ENCODE measurements at regions not wholly inside any gene's neighbourhood (a gene's known extent, or its start where the extent isn't known, plus 50 kb on each side); places are given as distances from the start of the nearest gene placed in this dataset.

GRCh38 chr5:2471152-2471879, 280.2 kb downstream of the IRX2 start:
- Histone ChIP-seq H2AFZ (ENCODE audit: low read length) (no peak overlapping the region), H3K27me3 (ENCODE audit: insufficient read depth, low read length) (no peaks in the 10 kb centered on the region), H3K36me3 (ENCODE audit: insufficient read depth, low read length) (no peaks in the 10 kb centered on the region), H3K79me2 (ENCODE audit: insufficient read depth, low read length) (no peaks in the 10 kb centered on the region), H3K9ac (ENCODE audit: low read length) (no peak overlapping the region), H3K9me3 (ENCODE audit: low read length) (no peaks in the 10 kb centered on the region), H3K27ac (ENCODE audit: low read depth, low read length, poor library complexity, severe bottlenecking) (no peak overlapping the region), H4K20me1 (ENCODE audit: insufficient read depth, low read length) (no peaks in the 10 kb centered on the region), H3F3A (ENCODE audit: insufficient read depth, low read length) (no peaks in the 10 kb centered on the region), H3K9me2 (ENCODE audit: low read depth, low read length) (no peaks in the 10 kb centered on the region), H3K4me2 (ENCODE audit: low read length) (no peak overlapping the region), H3K4me1 (ENCODE audit: insufficient read depth, low read length, severe bottlenecking) (no peaks in the 10 kb centered on the region), H3K4me3 (ENCODE audit: low read depth, low read length, poor library complexity, severe bottlenecking) (no peak overlapping the region)
- TF ChIP-seq EZH2 (IDR thresholded peaks at IDR 0.05; ENCODE audit: borderline replicate concordance, low read length), result no peak

GRCh38 chr5:2466966-2467365, 284.5 kb downstream of the IRX2 start:
- H3K27me3 ChIP-seq (ENCODE audit: insufficient read depth, low read length), result no peaks in the 10 kb centered on the region
- TF ChIP-seq, protein P1, sequence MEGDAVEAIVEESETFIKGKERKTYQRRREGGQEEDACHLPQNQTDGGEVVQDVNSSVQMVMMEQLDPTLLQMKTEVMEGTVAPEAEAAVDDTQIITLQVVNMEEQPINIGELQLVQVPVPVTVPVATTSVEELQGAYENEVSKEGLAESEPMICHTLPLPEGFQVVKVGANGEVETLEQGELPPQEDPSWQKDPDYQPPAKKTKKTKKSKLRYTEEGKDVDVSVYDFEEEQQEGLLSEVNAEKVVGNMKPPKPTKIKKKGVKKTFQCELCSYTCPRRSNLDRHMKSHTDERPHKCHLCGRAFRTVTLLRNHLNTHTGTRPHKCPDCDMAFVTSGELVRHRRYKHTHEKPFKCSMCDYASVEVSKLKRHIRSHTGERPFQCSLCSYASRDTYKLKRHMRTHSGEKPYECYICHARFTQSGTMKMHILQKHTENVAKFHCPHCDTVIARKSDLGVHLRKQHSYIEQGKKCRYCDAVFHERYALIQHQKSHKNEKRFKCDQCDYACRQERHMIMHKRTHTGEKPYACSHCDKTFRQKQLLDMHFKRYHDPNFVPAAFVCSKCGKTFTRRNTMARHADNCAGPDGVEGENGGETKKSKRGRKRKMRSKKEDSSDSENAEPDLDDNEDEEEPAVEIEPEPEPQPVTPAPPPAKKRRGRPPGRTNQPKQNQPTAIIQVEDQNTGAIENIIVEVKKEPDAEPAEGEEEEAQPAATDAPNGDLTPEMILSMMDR (IDR thresholded peaks at IDR 0.05; ENCODE audit: low read length), result no peak
- no peak overlapping the region for H3K4me3 ChIP-seq (ENCODE audit: low read depth, low read length, poor library complexity, severe bottlenecking)
- no peak overlapping the region for H3K9ac ChIP-seq (ENCODE audit: low read length)
- no peaks in the 10 kb centered on the region for H3F3A ChIP-seq (ENCODE audit: insufficient read depth, low read length)
- H3K27ac ChIP-seq (ENCODE audit: low read depth, low read length, poor library complexity, severe bottlenecking), result no peak overlapping the region
- no peaks in the 10 kb centered on the region for H3K4me1 ChIP-seq (ENCODE audit: insufficient read depth, low read length, severe bottlenecking)
- no peaks in the 10 kb centered on the region for H3K9me2 ChIP-seq (ENCODE audit: low read depth, low read length)
- H3K79me2 ChIP-seq (ENCODE audit: insufficient read depth, low read length), result no peaks in the 10 kb centered on the region
- no peak overlapping the region for H3K4me2 ChIP-seq (ENCODE audit: low read length)
- H4K20me1 ChIP-seq (ENCODE audit: insufficient read depth, low read length), result no peaks in the 10 kb centered on the region
- H3K9me3 ChIP-seq (ENCODE audit: low read length), result no peaks in the 10 kb centered on the region
- H2AFZ ChIP-seq (ENCODE audit: low read length), result no peak overlapping the region
- no peaks in the 10 kb centered on the region for H3K36me3 ChIP-seq (ENCODE audit: insufficient read depth, low read length)

DNA sequence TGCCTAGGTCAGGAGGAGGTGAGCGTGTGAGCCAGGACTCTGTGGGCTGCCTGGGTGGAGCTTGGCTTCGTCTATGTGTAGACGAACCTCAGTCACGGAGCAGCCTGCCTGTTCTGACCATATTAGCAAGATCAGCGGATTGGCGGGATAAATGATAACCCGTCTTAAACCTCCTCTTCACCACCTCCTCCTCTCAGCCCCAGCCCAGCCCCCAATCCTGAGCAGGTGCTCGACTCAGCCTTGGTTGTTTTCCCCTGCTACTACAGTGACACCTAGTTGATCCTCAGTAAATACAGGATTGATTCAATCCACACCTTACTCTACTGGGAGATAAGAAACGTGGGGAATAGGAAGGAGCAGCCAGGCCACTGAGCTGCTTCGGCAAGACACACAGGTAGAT, 286.1 kb downstream of the IRX2 start:
- no peak overlapping the region for H3K9ac ChIP-seq (ENCODE audit: low read length)
- H4K20me1 ChIP-seq (ENCODE audit: insufficient read depth, low read length), result no peaks in the 10 kb centered on the region
- H3K27ac ChIP-seq (ENCODE audit: low read depth, low read length, poor library complexity, severe bottlenecking), result no peak overlapping the region
- H3K9me3 ChIP-seq (ENCODE audit: low read length), result no peaks in the 10 kb centered on the region
- H2AFZ ChIP-seq (ENCODE audit: low read length), result no peak overlapping the region
- no peaks in the 10 kb centered on the region for H3K79me2 ChIP-seq (ENCODE audit: insufficient read depth, low read length)
- no peaks in the 10 kb centered on the region for H3K4me1 ChIP-seq (ENCODE audit: insufficient read depth, low read length, severe bottlenecking)
- no peaks in the 10 kb centered on the region for H3F3A ChIP-seq (ENCODE audit: insufficient read depth, low read length)
- H3K4me3 ChIP-seq (ENCODE audit: low read depth, low read length, poor library complexity, severe bottlenecking), result no peak overlapping the region
- TF ChIP-seq EZH2 (IDR thresholded peaks at IDR 0.05; ENCODE audit: borderline replicate concordance, low read length), result no peak
- TF ChIP-seq, protein P1 (IDR thresholded peaks at IDR 0.05; ENCODE audit: low read length), result no peak
- H3K27me3 ChIP-seq (ENCODE audit: insufficient read depth, low read length), result no peaks in the 10 kb centered on the region
- H3K36me3 ChIP-seq (ENCODE audit: insufficient read depth, low read length), result no peaks in the 10 kb centered on the region
- H3K4me2 ChIP-seq (ENCODE audit: low read length), result no peak overlapping the region
- H3K9me2 ChIP-seq (ENCODE audit: low read depth, low read length), result no peaks in the 10 kb centered on the region

- Histone ChIP-seq H3K4me3 (ENCODE audit: low read depth, low read length, poor library complexity, severe bottlenecking) (no peak overlapping the region), H2AFZ (ENCODE audit: low read length) (no peak overlapping the region), H3K9me3 (ENCODE audit: low read length) (no peaks in the 10 kb centered on the region), H3K4me2 (ENCODE audit: low read length) (no peak overlapping the region), H3K9me2 (ENCODE audit: low read depth, low read length) (no peaks in the 10 kb centered on the region), H3K79me2 (ENCODE audit: insufficient read depth, low read length) (no peaks in the 10 kb centered on the region), H4K20me1 (ENCODE audit: insufficient read depth, low read length) (no peaks in the 10 kb centered on the region), H3K9ac (ENCODE audit: low read length) (no peak overlapping the region), H3K27ac (ENCODE audit: low read depth, low read length, poor library complexity, severe bottlenecking) (no peak overlapping the region), H3K36me3 (ENCODE audit: insufficient read depth, low read length) (no peaks in the 10 kb centered on the region), H3K4me1 (ENCODE audit: insufficient read depth, low read length, severe bottlenecking) (no peaks in the 10 kb centered on the region), H3K27me3 (ENCODE audit: insufficient read depth, low read length) (no peaks in the 10 kb centered on the region), H3F3A (ENCODE audit: insufficient read depth, low read length) (no peaks in the 10 kb centered on the region)
- no peak for TF ChIP-seq EZH2 (IDR thresholded peaks at IDR 0.05; ENCODE audit: borderline replicate concordance, low read length)
Observed at GRCh38 chr5:2464141-2464540, 287.3 kb downstream of the IRX2 start.

Measured in OCI-LY1 (cell line).